SK-N-SH treated with all-trans-retinoic acid at 6 μM for 48 hours (cell line): ENCODE measurements at regions not wholly inside any gene's neighbourhood (a gene's known extent, or its start where the extent isn't known, plus 50 kb on each side); places are given as distances from the start of the nearest gene placed in this dataset.

Source experiments
- ATAC-seq: fragments of 200-7000 bp; cut with Tn5 transposase; 3 replicates; pipeline ENCODE4 v1.9.1; 2020; ENCODE audit warnings: mild to moderate bottlenecking, moderate library complexity
- ARNTL ChIP-seq: fragments of 450-650 bp; formaldehyde crosslinking; IDR thresholded peaks from 2 replicates; pipeline ENCODE4 v1.5.0; 2020; ENCODE audit warnings: low read depth, mild to moderate bottlenecking, moderate library complexity, borderline replicate concordance
- CSDC2 ChIP-seq: fragments of 250-450 bp; sonication (Bioruptor Pico); IDR thresholded peaks from 2 replicates; pipeline ENCODE4 v1.5.0; 2020; ENCODE audit warnings: mild to moderate bottlenecking, moderate library complexity
- ESRRG ChIP-seq: fragments of 250-450 bp; sonication (Bioruptor Pico); IDR thresholded peaks from 2 replicates; pipeline ENCODE4 v1.6.1; 2021; ENCODE audit warnings: mild to moderate bottlenecking
- ISL1 ChIP-seq: fragments of 250-450 bp; sonication (Bioruptor Pico); IDR thresholded peaks from 2 replicates; pipeline ENCODE4 v2.1.2; 2022; ENCODE audit warnings: mild to moderate bottlenecking, moderate library complexity
- OSR1 ChIP-seq: fragments of 250-450 bp; sonication (Bioruptor Pico); IDR thresholded peaks from 2 replicates; pipeline ENCODE4 v1.8.0; 2022; ENCODE audit warnings: moderate library complexity, mild to moderate bottlenecking, inconsistent platforms
- PPARA ChIP-seq: fragments of 250-450 bp; sonication (Bioruptor Pico); IDR thresholded peaks from 2 replicates; pipeline ENCODE4 v1.5.0; 2020; ENCODE audit warnings: mild to moderate bottlenecking, borderline replicate concordance
- RARB ChIP-seq: fragments of 250-450 bp; sonication (Bioruptor Pico); IDR thresholded peaks from 2 replicates; pipeline ENCODE4 v1.8.0; 2021; ENCODE audit warnings: mild to moderate bottlenecking, moderate library complexity
- TCF4 ChIP-seq: fragments of 250-450 bp; sonication (Bioruptor Pico); IDR thresholded peaks from 2 replicates; pipeline ENCODE4 v1.8.0; 2021; ENCODE audit warnings: mild to moderate bottlenecking, moderate library complexity, borderline replicate concordance
- TOX ChIP-seq: fragments of 250-450 bp; sonication (Bioruptor Pico); IDR thresholded peaks from 2 replicates; pipeline ENCODE4 v1.8.0; 2021; ENCODE audit warnings: mild to moderate bottlenecking, moderate library complexity, borderline replicate concordance
- TSHZ2 ChIP-seq: fragments of 250-450 bp; sonication (Bioruptor Pico); IDR thresholded peaks from 2 replicates; pipeline ENCODE4 v1.5.0; 2020; ENCODE audit warnings: mild to moderate bottlenecking, moderate library complexity
- ZC3H10 ChIP-seq: fragments of 250-450 bp; sonication (Bioruptor Pico); IDR thresholded peaks from 2 replicates; pipeline ENCODE4 v1.5.1; 2021; ENCODE audit warnings: mild to moderate bottlenecking, moderate library complexity
- ZFP3 ChIP-seq: fragments of 250-450 bp; sonication (Bioruptor Pico); IDR thresholded peaks from 2 replicates; pipeline ENCODE4 v1.5.0; 2020; ENCODE audit warnings: mild to moderate bottlenecking, moderate library complexity
- ZFP30 ChIP-seq: fragments of 450-650 bp; formaldehyde crosslinking; IDR thresholded peaks from 2 replicates; pipeline ENCODE4 v1.5.0; 2022; ENCODE audit warnings: mild to moderate bottlenecking, moderate library complexity
- ZNF565 ChIP-seq: fragments of 450-650 bp; formaldehyde crosslinking; conservative IDR thresholded peaks from 2 replicates; pipeline ENCODE4 v1.5.0; 2020; ENCODE audit warnings: low read depth, mild to moderate bottlenecking, moderate library complexity
- ZNF70 ChIP-seq: fragments of 450-650 bp; formaldehyde crosslinking; IDR thresholded peaks from 2 replicates; pipeline ENCODE4 v1.5.0; 2020; ENCODE audit warnings: mild to moderate bottlenecking, moderate library complexity
- ZNF8 ChIP-seq: fragments of 450-650 bp; formaldehyde crosslinking; IDR thresholded peaks from 2 replicates; pipeline ENCODE4 v1.5.0; 2020; ENCODE audit warnings: mild to moderate bottlenecking, moderate library complexity
- TF ChIP-seq, protein P1 (sequence below): fragments of 250-450 bp; sonication (Bioruptor Pico); IDR thresholded peaks from 2 replicates; pipeline ENCODE4 v1.5.1; 2021; ENCODE audit warnings: mild to moderate bottlenecking, moderate library complexity
- TF ChIP-seq, protein P2 (sequence below): fragments of 250-450 bp; sonication (Bioruptor Pico); IDR thresholded peaks from 2 replicates; pipeline ENCODE4 v1.5.1; 2020; ENCODE audit warnings: low read depth, mild to moderate bottlenecking, moderate library complexity

DNA sequence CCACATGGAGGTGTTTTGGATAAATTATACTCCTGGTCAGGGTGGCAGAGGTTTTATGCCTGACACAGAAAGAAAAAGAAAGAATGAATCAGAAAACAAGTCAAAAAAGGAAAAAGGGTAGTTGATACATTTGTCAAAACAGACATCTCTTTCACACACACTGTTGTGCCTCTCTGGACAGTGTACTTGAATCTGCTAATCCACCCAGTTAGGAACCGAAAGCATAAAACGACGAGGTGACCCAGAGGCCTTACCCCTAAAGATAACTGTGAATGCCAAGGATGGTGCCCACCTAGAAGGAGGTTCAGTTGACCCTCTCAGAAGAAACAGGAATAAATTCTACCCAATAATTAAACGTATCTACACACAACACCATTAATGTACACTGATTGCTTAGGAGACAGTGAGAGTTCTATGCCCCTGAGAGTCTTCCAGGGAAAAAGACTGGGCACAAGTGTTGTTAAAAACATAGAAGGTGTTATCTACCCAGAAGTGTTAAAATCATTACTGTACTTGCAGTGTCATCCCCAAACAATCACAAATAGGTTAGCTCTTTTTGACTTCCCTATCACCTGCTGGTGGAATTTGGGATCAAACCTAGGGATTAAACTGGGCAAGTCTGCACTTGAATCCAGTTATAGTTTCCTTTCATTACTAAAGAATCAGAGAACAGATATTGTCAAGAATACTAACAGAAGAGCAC lies 123.2 kb upstream of the DNAJC10 start:
- no peak for TF ChIP-seq PPARA (CRISPR knock-in tag)
- no peak for TF ChIP-seq RARB (CRISPR knock-in tag)
- no peak for TF ChIP-seq ZFP3 (CRISPR knock-in tag)
- TF ChIP-seq ZNF8 (CRISPR knock-in tag): no peak
- TF ChIP-seq ZNF565 (CRISPR knock-in tag): no peak
- ATAC-seq: no peak; the same call in 1 of the 3 replicates

DNA sequence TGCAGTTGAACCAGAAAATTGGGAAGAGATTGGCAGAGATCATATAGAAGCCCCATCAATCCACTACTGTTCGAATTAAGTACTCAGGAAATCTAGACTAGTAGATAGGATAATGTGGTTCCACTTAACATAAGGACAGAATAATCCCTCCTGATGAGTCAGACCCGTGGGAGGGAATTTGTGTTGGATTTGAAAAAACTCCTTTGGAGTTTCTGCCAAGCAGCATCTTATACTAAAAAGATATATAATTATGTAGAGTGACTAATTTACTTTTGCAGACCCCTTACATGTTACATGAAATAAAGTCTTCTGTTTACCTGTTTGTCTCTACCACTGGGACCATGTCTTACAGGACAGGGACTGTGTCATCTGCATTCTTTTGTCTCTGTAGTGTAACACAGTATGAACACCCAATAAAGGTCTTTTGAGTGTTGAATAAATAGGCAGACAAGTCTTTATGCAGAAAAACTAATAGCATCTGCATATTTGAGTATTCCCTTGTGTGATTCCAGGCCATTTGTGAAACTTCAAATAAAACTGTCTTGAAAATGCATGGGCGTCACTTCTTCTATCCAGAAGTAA lies 122.6 kb upstream of the DNAJC10 start:
- peak; percentile 91 for ATAC-seq
- TF ChIP-seq PPARA (CRISPR knock-in tag) (no peak), ISL1 (CRISPR knock-in tag) (peak; percentile 56)

GRCh38 chr2:182594286-182594685 lies 121.8 kb upstream of the DNAJC10 start:
- peak; percentile 70 for ATAC-seq
- TF ChIP-seq ZNF8 (CRISPR knock-in tag): no peak
- TF ChIP-seq ISL1 (CRISPR knock-in tag): peak; percentile 81

- TF ChIP-seq, protein P1, sequence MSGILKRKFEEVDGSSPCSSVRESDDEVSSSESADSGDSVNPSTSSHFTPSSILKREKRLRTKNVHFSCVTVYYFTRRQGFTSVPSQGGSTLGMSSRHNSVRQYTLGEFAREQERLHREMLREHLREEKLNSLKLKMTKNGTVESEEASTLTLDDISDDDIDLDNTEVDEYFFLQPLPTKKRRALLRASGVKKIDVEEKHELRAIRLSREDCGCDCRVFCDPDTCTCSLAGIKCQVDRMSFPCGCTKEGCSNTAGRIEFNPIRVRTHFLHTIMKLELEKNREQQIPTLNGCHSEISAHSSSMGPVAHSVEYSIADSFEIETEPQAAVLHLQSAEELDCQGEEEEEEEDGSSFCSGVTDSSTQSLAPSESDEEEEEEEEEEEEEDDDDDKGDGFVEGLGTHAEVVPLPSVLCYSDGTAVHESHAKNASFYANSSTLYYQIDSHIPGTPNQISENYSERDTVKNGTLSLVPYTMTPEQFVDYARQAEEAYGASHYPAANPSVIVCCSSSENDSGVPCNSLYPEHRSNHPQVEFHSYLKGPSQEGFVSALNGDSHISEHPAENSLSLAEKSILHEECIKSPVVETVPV (CRISPR knock-in tag): no peak
- TF ChIP-seq OSR1 (CRISPR knock-in tag): no peak
- no peak for TF ChIP-seq RARB (CRISPR knock-in tag)
- no peak for TF ChIP-seq TSHZ2 (CRISPR knock-in tag)
- no peak for TF ChIP-seq ZFP3 (CRISPR knock-in tag)
- no peak for TF ChIP-seq ZFP30 (CRISPR knock-in tag)
- TF ChIP-seq ESRRG (CRISPR knock-in tag): no peak
- TF ChIP-seq ZC3H10 (CRISPR knock-in tag): no peak
- no peak for TF ChIP-seq PPARA (CRISPR knock-in tag)
- TF ChIP-seq, protein P2, sequence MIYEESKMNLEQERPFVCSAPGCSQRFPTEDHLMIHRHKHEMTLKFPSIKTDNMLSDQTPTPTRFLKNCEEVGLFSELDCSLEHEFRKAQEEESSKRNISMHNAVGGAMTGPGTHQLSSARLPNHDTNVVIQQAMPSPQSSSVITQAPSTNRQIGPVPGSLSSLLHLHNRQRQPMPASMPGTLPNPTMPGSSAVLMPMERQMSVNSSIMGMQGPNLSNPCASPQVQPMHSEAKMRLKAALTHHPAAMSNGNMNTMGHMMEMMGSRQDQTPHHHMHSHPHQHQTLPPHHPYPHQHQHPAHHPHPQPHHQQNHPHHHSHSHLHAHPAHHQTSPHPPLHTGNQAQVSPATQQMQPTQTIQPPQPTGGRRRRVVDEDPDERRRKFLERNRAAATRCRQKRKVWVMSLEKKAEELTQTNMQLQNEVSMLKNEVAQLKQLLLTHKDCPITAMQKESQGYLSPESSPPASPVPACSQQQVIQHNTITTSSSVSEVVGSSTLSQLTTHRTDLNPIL: no peak
- no peak for TF ChIP-seq TCF4
- no peak for TF ChIP-seq ARNTL (CRISPR knock-in tag)
- TF ChIP-seq CSDC2 (CRISPR knock-in tag): no peak
- TF ChIP-seq TOX (CRISPR knock-in tag): no peak
- TF ChIP-seq ISL1 (CRISPR knock-in tag): no peak
- no peak for TF ChIP-seq ZNF70 (CRISPR knock-in tag)
- ATAC-seq: no peak
These were observed 120.4 kb upstream of the DNAJC10 start for GRCh38 chr2:182595650-182596049.

DNA sequence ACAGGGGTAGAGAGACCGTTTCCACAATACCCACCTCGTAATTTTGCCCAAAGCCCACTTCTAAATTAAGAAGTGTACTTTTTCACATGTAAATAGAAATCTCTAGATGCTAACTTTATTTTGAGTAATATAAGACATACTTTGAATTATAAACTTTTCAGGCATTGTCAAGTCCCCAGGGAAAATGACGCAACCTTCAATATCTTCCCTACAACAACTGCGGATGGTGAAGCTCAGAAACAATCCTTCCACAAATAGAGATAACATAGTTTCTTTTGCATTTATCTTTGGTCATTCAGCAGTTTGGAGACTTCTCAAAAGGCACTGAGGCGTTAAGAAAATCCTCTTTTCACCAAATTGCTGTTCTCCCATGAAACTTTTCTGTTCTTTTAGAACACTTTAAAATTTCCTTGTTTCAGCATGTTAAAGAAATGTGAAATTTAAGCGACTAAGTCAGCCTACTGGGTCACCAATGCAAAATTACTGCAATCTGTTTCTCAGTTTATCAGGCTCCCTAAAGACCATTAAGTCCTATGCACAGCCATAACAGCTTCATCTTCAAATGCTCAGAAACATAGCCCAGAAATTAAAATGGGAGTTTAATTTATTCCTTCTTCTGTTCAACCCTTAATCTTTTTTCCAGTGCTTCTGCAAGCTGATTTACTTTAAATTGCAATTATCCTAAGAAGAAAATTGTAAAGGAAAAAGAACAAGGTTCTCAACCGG lies 118.3 kb upstream of the DNAJC10 start:
- TF ChIP-seq ZC3H10 (CRISPR knock-in tag): no peak
- no peak for TF ChIP-seq ESRRG (CRISPR knock-in tag)
- no peak for TF ChIP-seq CSDC2 (CRISPR knock-in tag)
- TF ChIP-seq TOX (CRISPR knock-in tag): no peak
- no peak for TF ChIP-seq ZFP3 (CRISPR knock-in tag)
- no peak for TF ChIP-seq ZNF8 (CRISPR knock-in tag)

More for the DNA sequence above, 118.3 kb upstream of the DNAJC10 start:
- ATAC-seq: no peak
